Right atrium auricular region (tissue), 2 donors: ENCODE measurements at regions not wholly inside any gene's neighbourhood (a gene's known extent, or its start where the extent isn't known, plus 50 kb on each side); places are given as distances from the start of the nearest gene placed in this dataset.

Experiments used
- DNase-seq: peaks from one replicate; pipeline ENCODE4 v3.0.0-alpha.2; 2019; ENCODE audit warnings: low spot score
- H3K27ac ChIP-seq, 2 donors: fragments of 200-600 bp; sonication (generic); 1 replicate in 1 of 2; 2 replicates in 1 of 2; pipeline ENCODE4 v1.5.1; 2016 to 2019
- H3K27me3 ChIP-seq, 2 donors: fragments of 200-600 bp; sonication (generic); one replicate each; pipeline versions ENCODE4 v1.5.1 to v1.6.0; 2017 to 2019
- H3K36me3 ChIP-seq: fragments of 200-600 bp; sonication (generic); one replicate; pipeline ENCODE4 v1.5.1; 2016
- H3K4me1 ChIP-seq, 2 donors: fragments of 200-600 bp; sonication (generic); one replicate each; pipeline versions ENCODE4 v1.5.1 to v1.6.0; 2017 to 2019
- H3K4me3 ChIP-seq, 2 donors: fragments of 200-600 bp; sonication (generic); 1 replicate in 1 of 2; 2 replicates in 1 of 2; pipeline ENCODE4 v1.5.1; 2017 to 2019; ENCODE audit warnings: mild to moderate bottlenecking in 1 of 2, moderate library complexity in 1 of 2
- H3K9me3 ChIP-seq, 2 donors: fragments of 200-600 bp; sonication (generic); one replicate each; pipeline ENCODE4 v1.5.1; 2019
- CTCF ChIP-seq, 2 donors: fragments of 200-600 bp; sonication (generic); IDR thresholded peaks; one replicate each; pipeline ENCODE4 v1.5.1; 2019; ENCODE audit warnings: antibody characterized with exemption in 2 of 2

DNA sequence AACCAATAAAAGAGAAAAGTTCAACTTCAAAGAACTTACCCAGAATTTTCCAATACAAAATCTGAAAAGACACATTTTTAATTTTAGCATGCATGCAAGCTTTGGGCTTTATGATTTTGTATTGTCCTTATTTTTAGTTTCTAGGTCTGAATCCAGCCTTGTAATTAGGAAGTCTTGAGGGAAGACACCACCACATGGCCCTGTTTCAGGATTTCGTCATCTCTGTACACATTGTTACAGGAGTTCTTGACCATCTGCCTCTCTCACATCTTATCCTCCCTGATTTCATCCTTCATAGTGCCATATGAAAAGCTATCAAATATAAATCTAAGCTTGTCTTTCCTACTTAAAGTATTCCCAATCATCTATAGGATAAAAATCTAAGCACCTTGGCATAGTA, 176.1 kb downstream of the TXNL1 start:
- peaks cover 0 to 18% of the 10 kb centered on the region in 2 donors for H3K4me1 ChIP-seq
- DNase-seq, result no peak
- H3K36me3 ChIP-seq, result no peaks in the 10 kb centered on the region
- no peak for TF ChIP-seq CTCF (IDR thresholded peaks at IDR 0.05)
- peaks cover 0 to 27% of the 10 kb centered on the region in 2 donors for H3K9me3 ChIP-seq
- H3K27me3 ChIP-seq, result no peaks in the 10 kb centered on the region
- H3K27ac ChIP-seq, result no peak overlapping the region
- H3K4me3 ChIP-seq, result no peak overlapping the region

DNA sequence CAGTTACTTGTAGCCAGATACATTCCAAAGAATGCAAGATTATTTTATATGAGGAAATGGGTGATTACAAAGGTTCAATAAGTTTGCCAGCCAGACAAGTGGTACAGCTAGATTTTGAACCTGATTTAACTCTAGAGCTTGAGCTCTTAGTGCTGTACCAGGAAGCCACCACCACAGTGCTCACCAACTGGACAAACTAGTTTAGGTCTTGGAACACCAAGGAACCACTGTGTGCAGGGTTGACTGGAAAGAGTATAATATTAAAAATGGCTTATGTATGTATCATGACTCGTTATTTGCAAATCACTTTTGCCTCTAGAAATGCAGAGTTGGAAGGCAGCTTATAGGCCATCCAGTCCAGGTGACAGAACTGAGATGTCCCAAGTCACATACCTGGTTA, 177.2 kb downstream of the TXNL1 start:
- DNase-seq, result no peak
- no peak overlapping the region for H3K4me3 ChIP-seq
- H3K27me3 ChIP-seq, result no peaks in the 10 kb centered on the region
- peaks cover 0 to 18% of the 10 kb centered on the region in 2 donors for H3K4me1 ChIP-seq
- H3K27ac ChIP-seq, result no peak overlapping the region
- peaks cover 0 to 27% of the 10 kb centered on the region in 2 donors for H3K9me3 ChIP-seq
- TF ChIP-seq CTCF (IDR thresholded peaks at IDR 0.05), result no peak
- H3K36me3 ChIP-seq, result no peaks in the 10 kb centered on the region

GRCh38 chr18:56460581-56460980, 177.8 kb downstream of the TXNL1 start:
- Histone ChIP-seq H3K27me3 (no peaks in the 10 kb centered on the region), H3K4me3 (no peak overlapping the region), H3K36me3 (no peaks in the 10 kb centered on the region), H3K9me3 (peaks cover 0 to 23% of the 10 kb centered on the region in 2 donors), H3K4me1 (peaks cover 0 to 18% of the 10 kb centered on the region in 2 donors), H3K27ac (peak overlapping the region in 1 of 2 donors; percentile 34)
- no peak for DNase-seq
- TF ChIP-seq CTCF (IDR thresholded peaks at IDR 0.05), result no peak

GRCh38 chr18:56458770-56459712, 179.4 kb downstream of the TXNL1 start:
- H3K27me3 ChIP-seq, result no peaks in the 10 kb centered on the region
- no peak for DNase-seq
- H3K36me3 ChIP-seq, result no peaks in the 10 kb centered on the region
- no peak overlapping the region for H3K4me3 ChIP-seq
- peaks cover 0 to 8% of the 10 kb centered on the region in 2 donors for H3K9me3 ChIP-seq
- H3K27ac ChIP-seq, result peak overlapping the region; percentile 34 to 37
- peaks cover 0 to 18% of the 10 kb centered on the region in 2 donors for H3K4me1 ChIP-seq
- no peak for TF ChIP-seq CTCF (IDR thresholded peaks at IDR 0.05)

- Histone ChIP-seq H3K27me3 (no peaks in the 10 kb centered on the region), H3K36me3 (no peaks in the 10 kb centered on the region), H3K4me3 (no peak overlapping the region), H3K9me3 (no peaks in the 10 kb centered on the region), H3K4me1 (peaks cover 0 to 18% of the 10 kb centered on the region in 2 donors), H3K27ac (no peak overlapping the region)
- DNase-seq, result no peak
- no peak for TF ChIP-seq CTCF (IDR thresholded peaks at IDR 0.05)
Observed at GRCh38 chr18:56455874-56456273, 182.5 kb downstream of the TXNL1 start.
